Erythroblast (primary cell): ENCODE measurements at regions not wholly inside any gene's neighbourhood (a gene's known extent, or its start where the extent isn't known, plus 50 kb on each side); places are given as distances from the start of the nearest gene placed in this dataset.

Experiments used
- DNase-seq, 2 experiments: peaks; one replicate each; lab custom pipeline; 2025; lab: John Stamatoyannopoulos, UW
- GATA1 ChIP-seq: IDR thresholded peaks from 2 replicates; pipeline ENCODE4 v1.6.1; 2011; ENCODE audit warnings: low read depth, mild to moderate bottlenecking, control low read depth, low read length, moderate library complexity
- POLR2A ChIP-seq: IDR thresholded peaks from 2 replicates; pipeline ENCODE4 v1.6.1; 2011; ENCODE audit warnings: mild to moderate bottlenecking, low read length

DNA sequence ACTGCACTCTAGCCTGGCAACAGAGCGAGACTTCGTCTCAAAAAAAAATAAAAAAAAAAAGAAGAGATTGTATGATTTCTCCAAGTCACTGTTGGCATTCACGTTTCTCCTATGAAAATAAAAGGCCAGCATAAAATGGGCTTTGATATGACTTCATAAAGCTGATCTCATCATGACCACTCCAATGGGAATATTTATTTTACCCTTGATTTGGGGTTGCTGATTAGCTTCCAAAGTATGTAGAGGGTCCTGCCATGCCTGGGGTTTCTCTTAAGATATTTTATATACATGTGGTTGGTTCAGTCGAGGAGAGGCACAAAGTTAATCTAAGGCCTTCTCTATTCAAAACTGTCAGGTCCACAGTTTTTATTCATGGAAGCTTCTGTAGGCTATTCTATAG is 247.0 kb upstream of the TNC start:
- DNase-seq, result no peak

GRCh38 chr9:115367321-115367720 is 249.4 kb upstream of the TNC start:
- TF ChIP-seq POLR2A (no peak), GATA1 (no peak)
- no peak for DNase-seq

More for the DNA sequence above, 247.0 kb upstream of the TNC start:
- no peak for TF ChIP-seq GATA1
- TF ChIP-seq POLR2A, result no peak

DNA sequence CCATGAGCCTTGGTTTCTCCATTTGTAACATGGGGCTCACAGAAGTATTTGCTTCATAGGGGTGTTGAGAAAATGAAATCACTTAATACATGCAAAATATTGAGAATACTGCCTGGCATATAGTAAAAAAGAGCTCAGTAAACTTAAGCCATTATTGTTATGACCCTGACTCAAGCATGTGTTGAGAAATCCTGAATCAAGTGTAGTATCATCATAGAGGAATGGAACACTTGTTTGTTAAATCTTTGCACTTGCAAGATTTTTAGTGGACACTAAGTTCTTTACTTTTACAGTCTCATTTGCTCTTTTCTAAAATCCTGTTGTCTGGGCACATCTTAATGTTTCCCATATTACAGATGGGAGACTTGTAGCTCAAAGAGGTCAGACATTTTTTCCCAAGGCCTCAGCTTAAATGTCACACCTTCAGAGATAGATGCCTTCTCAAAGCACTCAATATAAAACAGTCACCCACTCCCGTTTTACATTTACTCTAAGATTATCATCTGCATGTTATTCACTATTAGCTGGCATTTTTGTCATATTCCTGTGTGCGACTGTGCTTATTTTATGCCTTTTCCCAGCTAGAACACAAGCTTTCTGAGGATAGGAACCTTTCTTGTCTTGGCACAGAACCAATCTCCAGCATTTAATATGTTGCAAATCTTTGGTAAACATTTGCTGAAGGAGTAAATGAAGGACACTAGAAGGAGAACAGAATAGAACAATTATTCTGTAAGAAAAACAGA is 250.0 kb upstream of the TNC start:
- no peak for TF ChIP-seq GATA1
- no peak for TF ChIP-seq POLR2A
- no peak for DNase-seq

DNA sequence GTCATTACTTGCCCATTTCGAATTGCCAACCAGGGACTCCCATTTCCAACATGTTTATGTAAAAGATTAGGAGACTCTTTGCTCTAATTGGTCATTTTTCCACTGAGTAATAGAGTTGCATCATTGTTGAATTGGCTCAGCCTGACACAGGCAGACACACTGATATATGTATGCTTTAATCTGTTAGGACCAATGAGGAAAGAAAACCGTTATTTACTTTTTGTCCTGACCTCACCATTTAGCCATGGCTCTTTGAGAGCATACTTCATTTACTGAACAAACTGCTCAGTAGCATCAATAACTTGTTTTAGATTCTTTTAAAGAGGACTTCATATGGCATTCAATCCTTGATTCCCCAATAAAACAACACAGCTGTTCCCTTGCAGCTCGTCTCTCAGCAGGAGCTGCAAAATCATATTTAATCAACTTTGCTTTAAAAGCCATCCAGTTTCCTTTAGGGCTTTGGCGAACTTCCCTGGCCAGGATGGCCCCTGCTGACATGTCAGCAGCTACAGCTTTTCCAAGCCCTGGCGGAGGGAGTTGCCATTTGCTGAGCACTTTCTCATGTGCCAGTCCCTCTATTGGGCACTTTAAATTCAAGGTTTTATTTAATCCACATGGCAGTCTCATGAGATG is 251.5 kb upstream of the TNC start:
- DNase-seq, result no peak
- TF ChIP-seq GATA1, result no peak
- no peak for TF ChIP-seq POLR2A

DNA sequence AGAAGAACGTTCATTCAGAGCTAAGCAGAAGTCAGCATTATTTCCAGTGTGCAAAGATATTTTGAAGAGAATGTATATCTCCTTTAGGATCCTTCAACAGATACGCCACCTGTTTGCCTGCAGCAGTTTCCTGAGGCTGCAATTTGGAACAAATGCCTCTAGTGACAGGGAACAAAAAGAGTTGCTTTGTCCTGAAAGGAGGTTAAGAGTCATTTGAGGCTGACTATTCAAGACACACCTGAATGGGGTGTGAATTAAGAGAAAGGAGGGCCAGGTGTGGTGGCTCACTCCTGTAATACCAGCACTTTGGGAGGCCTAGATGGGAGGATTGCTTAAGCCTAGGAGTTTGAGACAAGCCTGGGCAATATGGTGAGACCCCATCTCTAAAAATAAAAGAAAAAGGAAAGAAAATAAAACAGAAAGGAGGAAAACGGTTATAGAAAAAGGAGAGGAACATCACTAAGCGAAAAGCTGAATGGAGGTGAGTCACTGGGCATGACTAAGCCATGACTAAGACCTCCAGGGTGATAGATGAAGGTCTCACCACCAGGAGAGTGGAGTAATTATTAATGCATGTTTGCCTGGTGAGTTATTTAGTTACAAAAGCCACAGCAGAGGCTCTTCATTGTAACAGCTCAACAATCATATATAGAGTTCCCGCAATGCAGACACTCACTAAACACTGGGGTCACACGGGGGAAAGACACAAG is 255.2 kb upstream of the TNC start:
- peak in 1 of 2 experiments; percentile 29 for DNase-seq

GRCh38 chr9:115373710-115374045 is 255.7 kb upstream of the TNC start:
- no peak for DNase-seq
- no peak for TF ChIP-seq POLR2A
- TF ChIP-seq GATA1, result no peak

More for the DNA sequence above, 255.2 kb upstream of the TNC start:
- no peak for TF ChIP-seq GATA1
- TF ChIP-seq POLR2A, result no peak

DNA sequence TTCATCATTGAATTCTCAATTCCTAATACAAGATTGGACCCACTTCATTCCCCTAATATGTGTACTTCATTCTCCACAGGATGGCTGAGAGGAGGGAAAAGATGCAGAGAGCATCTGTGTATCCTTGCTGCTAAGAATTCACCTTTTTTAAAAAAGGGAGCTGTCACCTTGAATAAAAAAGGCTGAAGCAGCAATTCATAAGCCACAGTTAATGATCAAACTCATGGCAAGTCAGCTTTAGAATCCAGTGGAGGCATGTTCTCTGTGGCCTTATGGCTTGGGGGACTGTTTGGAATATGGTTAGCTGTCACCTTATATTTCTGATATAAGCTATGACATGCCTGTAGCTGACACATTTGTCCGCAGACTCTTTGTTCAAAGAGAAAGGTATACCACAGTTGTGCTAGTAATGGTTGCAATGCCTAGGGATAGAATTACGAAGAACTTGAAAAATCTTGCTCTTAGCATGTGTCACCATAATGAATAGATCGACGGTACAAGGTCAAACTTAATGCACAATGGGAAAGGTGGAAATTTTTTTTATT is 256.8 kb upstream of the TNC start:
- DNase-seq, result no peak
- TF ChIP-seq GATA1 (no peak), POLR2A (no peak)

- no peak for DNase-seq
- TF ChIP-seq POLR2A, result no peak
- no peak for TF ChIP-seq GATA1
Observed at GRCh38 chr9:115378241-115378640, 260.3 kb upstream of the TNC start.

- TF ChIP-seq GATA1, result no peak
- TF ChIP-seq POLR2A, result no peak
- no peak for DNase-seq
Observed at GRCh38 chr9:115378758-115379157, 260.8 kb upstream of the TNC start.

DNA sequence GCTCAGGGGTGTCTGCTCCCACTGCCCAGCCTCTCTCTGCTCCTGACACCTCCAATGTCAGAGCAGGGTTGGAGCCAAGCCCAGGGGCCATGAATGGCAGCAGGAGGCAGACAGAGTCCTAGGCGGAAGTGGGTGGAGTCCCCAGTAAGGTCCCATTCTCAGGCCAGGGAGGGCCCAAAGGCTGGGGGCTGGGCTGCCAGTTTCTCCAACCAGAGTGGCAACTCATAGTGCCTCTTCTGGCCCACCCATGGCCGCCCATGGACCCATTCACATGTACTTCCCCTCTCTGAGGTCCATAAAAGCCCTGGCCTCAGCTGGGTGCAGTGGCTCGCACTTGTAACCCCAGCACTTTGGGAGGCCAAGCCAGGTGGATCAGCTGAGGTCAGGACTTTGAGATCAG is 261.8 kb upstream of the TNC start:
- TF ChIP-seq POLR2A, result no peak
- TF ChIP-seq GATA1, result no peak
- DNase-seq, result no peak

- no peak for DNase-seq
- TF ChIP-seq POLR2A (no peak), GATA1 (no peak)
Observed at GRCh38 chr9:115382865-115383264, 264.9 kb upstream of the TNC start.

DNA sequence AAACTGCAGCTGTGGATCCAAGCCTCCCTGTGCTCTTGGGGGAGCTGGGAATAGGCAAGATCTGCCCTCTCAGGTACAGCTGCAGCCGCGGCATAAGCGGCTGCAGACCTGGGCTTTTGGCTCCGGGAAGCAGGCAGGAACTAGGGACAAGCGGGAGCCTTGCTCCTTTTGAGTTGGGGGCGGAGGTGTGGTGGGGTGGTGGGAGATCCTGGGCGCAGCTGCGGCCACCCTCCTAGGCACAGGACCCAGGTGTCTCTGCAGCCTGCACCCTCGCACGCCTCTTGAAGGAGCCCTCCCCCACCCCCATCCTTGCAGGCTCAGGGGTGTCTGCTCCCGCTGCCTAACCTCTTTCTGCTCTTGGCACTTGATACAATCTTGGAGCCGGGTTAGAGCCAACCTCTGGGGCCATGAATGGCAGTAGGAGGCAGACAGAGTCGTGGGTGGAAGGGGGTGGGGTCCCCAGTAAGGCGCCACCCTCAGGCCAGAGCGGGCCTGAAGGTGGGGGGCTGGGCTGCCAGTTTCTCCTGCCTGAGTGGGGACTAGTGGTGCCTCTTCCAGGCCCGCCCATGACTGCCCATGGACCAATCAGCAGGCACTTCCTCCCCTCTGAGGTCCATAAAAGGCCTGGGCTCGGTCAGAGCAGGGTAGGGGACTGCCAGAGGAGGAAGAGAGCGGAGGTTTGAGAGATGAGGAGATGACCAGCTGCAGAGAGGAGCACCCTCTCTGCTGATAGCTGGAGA is 267.6 kb upstream of the TNC start:
- TF ChIP-seq GATA1, result no peak
- DNase-seq, result no peak
